MM.1S (cell line): ENCODE measurements at regions not wholly inside any gene's neighbourhood (a gene's known extent, or its start where the extent isn't known, plus 50 kb on each side); places are given as distances from the start of the nearest gene placed in this dataset.
A peak's percentile ranks its signal among the peaks of the same experiment; 100 is the strongest.
"Not testable (repeated sequence)": the region's sequence is repeated elsewhere in the genome, so short reads cannot be mapped to it uniquely, and the experiment has no call there.

ENCODE experiments used
- DNase-seq: peaks from one replicate; pipeline ENCODE4 v3.0.0-alpha.2; 2015
- H2AFZ ChIP-seq: fragments of 300-600 bp; sonication (generic); 2 replicates; pipeline ENCODE4 v1.6.0; 2016; ENCODE audit warnings: antibody characterized with exemption, low read length
- H3F3A ChIP-seq: fragments of 300-600 bp; sonication (generic); 2 replicates; pipeline ENCODE4 v1.6.1; 2016; ENCODE audit warnings: mild to moderate bottlenecking, antibody characterized with exemption, low read length, moderate library complexity, mixed read lengths; ENCODE audit not compliant: insufficient read depth
- H3K27ac ChIP-seq: fragments of 300-600 bp; sonication (generic); 2 replicates; pipeline ENCODE4 v1.5.1; 2016; ENCODE audit warnings: mild to moderate bottlenecking, low read length
- H3K27me3 ChIP-seq: fragments of 300-600 bp; sonication (generic); replicated peaks from 2 replicates; pipeline ENCODE4 v1.6.0; 2016; ENCODE audit warnings: low read length; ENCODE audit not compliant: insufficient read depth
- H3K36me3 ChIP-seq: fragments of 300-600 bp; sonication (generic); replicated peaks from 2 replicates; pipeline ENCODE4 v1.6.1; 2016; ENCODE audit warnings: mild to moderate bottlenecking, low read length, mixed read lengths; ENCODE audit not compliant: insufficient read depth
- H3K4me1 ChIP-seq: fragments of 300-600 bp; sonication (generic); 2 replicates; pipeline ENCODE4 v1.6.1; 2016; ENCODE audit warnings: low read length, mixed read lengths
- H3K4me2 ChIP-seq: fragments of 300-600 bp; sonication (generic); 2 replicates; pipeline ENCODE4 v1.6.0; 2016; ENCODE audit warnings: low read depth, low read length
- H3K4me3 ChIP-seq: fragments of 300-600 bp; sonication (generic); 2 replicates; pipeline ENCODE4 v1.5.1; 2016; ENCODE audit warnings: low read length, mixed read lengths
- H3K79me2 ChIP-seq: fragments of 300-600 bp; sonication (generic); 2 replicates; pipeline ENCODE4 v1.6.1; 2016; ENCODE audit warnings: mixed run types, low read length, mixed read lengths
- H3K9ac ChIP-seq: fragments of 300-600 bp; sonication (generic); 2 replicates; pipeline ENCODE4 v1.6.1; 2016; ENCODE audit warnings: low read length, mixed read lengths
- H3K9me2 ChIP-seq: fragments of 300-600 bp; sonication (generic); replicated peaks from 2 replicates; pipeline ENCODE4 v1.6.1; 2016; ENCODE audit warnings: mild to moderate bottlenecking, low read length, mixed read lengths; ENCODE audit not compliant: insufficient read depth
- H3K9me3 ChIP-seq: fragments of 300-600 bp; sonication (generic); replicated peaks from 2 replicates; pipeline ENCODE4 v1.6.1; 2016; ENCODE audit warnings: mild to moderate bottlenecking, low read length, mixed read lengths; ENCODE audit not compliant: insufficient read depth
- H4K20me1 ChIP-seq: fragments of 300-600 bp; sonication (generic); 2 replicates; pipeline ENCODE4 v1.6.1; 2016; ENCODE audit warnings: mild to moderate bottlenecking, low read length, moderate library complexity, mixed read lengths; ENCODE audit not compliant: insufficient read depth
- TF ChIP-seq, protein P1 (sequence below): fragments of 300-600 bp; sonication (generic); IDR thresholded peaks from 2 replicates; pipeline ENCODE4 v1.5.1; 2016; ENCODE audit warnings: antibody characterized with exemption, low read length, mixed read lengths

DNA sequence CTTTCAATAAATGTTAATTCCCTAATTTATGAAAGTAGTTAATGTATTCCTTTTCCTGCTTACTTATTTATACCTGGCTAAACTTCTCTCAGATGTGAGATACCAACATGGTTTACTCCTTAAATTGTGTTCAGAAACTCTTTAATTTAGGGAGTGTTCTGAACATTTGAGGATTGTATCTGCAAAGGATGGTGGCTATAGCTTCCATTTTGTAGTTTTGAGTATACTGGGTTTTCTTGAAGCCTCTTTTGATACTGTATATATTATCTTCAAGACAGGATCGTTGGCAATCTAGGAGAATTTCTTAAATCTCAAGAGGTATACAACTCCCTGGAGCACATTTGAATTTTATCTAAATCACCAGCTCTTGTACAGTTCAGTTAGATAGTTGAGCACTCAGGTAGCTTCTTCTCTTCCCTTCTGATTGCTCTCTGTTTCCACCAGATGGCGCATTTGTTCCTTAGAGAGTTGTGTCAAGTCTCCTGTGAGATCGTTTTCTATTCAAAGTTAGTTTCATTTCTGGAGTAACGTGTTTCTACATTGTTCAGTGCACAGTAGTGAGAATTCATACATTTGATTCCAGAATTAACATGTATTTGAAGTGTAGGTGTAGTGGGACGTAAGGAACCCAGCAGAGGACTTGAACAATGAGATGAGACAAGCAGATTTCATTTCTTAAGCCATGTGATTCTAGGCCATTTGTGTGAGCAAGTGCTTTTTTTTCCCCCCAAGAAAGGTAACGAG is 63.2 kb upstream of the GARIN1A start:
- H3K36me3 ChIP-seq, H3K9me3 ChIP-seq, H3K9me2 ChIP-seq, H3K27me3 ChIP-seq, H3K4me1 ChIP-seq, H4K20me1 ChIP-seq, H2AFZ ChIP-seq: not testable (repeated sequence)
- Histone ChIP-seq H3K9ac (peak overlapping the region; percentile 31; the same call in 1 of the 2 replicates), H3K79me2 (peaks cover 24% of the 10 kb centered on the region), H3K4me3 (peak overlapping the region; percentile 35; the same call in 1 of the 2 replicates), H3K27ac (0 out of 2 replicates have a peak overlapping the region, but pooled peaks have one; percentile 12), H3F3A (peaks cover 12% of the 10 kb centered on the region), H3K4me2 (peak overlapping the region; percentile 82)
- TF ChIP-seq, protein P1, sequence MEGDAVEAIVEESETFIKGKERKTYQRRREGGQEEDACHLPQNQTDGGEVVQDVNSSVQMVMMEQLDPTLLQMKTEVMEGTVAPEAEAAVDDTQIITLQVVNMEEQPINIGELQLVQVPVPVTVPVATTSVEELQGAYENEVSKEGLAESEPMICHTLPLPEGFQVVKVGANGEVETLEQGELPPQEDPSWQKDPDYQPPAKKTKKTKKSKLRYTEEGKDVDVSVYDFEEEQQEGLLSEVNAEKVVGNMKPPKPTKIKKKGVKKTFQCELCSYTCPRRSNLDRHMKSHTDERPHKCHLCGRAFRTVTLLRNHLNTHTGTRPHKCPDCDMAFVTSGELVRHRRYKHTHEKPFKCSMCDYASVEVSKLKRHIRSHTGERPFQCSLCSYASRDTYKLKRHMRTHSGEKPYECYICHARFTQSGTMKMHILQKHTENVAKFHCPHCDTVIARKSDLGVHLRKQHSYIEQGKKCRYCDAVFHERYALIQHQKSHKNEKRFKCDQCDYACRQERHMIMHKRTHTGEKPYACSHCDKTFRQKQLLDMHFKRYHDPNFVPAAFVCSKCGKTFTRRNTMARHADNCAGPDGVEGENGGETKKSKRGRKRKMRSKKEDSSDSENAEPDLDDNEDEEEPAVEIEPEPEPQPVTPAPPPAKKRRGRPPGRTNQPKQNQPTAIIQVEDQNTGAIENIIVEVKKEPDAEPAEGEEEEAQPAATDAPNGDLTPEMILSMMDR: peak; percentile 53
- peak; percentile 86 for DNase-seq

DNA sequence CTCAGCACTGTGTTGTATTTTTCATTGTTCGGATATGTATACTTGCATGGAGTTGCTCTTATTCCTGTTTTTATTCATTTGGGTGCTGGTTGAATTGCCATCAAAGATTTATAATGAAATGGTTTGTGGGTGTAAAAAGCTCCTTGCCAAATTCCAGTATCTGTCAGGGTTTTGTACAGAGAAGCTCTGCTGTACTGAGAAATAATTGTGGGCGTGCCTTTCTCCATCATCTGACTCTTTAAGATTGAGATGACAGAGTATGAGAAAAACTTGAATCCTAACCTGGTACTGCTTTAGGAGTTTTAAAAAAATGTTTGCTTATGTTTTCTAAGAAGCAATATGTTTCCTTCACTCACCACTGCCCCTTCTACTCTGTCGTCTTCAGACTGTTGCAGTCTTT is 58.7 kb upstream of the GARIN1A start:
- not testable (repeated sequence) for H3K4me3 ChIP-seq, H2AFZ ChIP-seq, H4K20me1 ChIP-seq, H3K9me2 ChIP-seq, H3K9ac ChIP-seq, H3K27me3 ChIP-seq, H3F3A ChIP-seq, H3K4me2 ChIP-seq, H3K36me3 ChIP-seq, DNase-seq, H3K4me1 ChIP-seq, H3K9me3 ChIP-seq, H3K27ac ChIP-seq
- peaks cover 20% of the 10 kb centered on the region for H3K79me2 ChIP-seq

DNA sequence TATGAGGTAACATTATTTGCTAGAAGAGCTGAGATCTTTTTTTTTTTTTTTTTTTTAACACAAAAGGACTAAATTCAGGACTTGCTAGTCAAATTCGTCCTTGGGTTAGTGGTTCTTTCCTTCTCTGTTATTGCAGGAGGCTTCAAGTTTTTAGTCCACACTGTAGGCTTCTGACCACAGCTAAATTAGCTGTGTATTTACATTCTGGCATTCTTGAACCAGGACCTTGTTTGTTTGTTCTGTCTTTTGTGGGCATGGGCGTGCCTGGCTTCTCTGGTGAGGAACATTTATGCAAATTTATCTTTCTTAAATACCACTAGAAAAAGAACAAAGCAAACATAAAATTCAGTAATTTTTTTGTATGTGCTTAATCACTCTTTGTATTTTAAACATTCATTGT is 57.3 kb upstream of the GARIN1A start:
- not testable (repeated sequence) for DNase-seq, H3K4me2 ChIP-seq, H3K9me2 ChIP-seq, H3K36me3 ChIP-seq, H3K4me1 ChIP-seq, H3K4me3 ChIP-seq, H4K20me1 ChIP-seq, H3K9me3 ChIP-seq, H3K27me3 ChIP-seq, H3K27ac ChIP-seq, H2AFZ ChIP-seq, H3F3A ChIP-seq, H3K9ac ChIP-seq
- H3K79me2 ChIP-seq: peaks cover 16% of the 10 kb centered on the region

DNA sequence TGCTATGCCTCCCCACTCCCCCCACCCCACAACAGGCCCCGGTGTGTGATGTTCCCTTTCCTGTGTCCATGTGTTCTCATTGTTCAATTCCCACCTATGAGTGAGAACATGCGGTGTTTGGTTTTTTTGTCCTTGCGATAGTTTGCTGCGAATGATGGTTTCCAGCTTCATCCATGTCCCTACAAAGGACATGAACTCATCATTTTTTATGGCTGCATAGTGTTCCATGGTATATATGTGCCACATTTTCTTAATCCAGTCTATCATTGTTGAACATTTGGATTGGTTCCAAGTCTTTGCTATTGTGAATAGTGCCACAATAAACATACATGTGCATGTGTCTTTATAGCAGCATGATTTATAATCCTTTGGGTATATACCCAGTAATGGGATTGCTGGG is 55.3 kb upstream of the GARIN1A start:
- not testable (repeated sequence) for H4K20me1 ChIP-seq, H3K9me3 ChIP-seq, H3K27ac ChIP-seq, H3K9me2 ChIP-seq, H3K9ac ChIP-seq, H3K27me3 ChIP-seq, H3K36me3 ChIP-seq, H3K79me2 ChIP-seq, DNase-seq, H3F3A ChIP-seq, H3K4me2 ChIP-seq, H3K4me3 ChIP-seq, H2AFZ ChIP-seq, H3K4me1 ChIP-seq
